ENCODE measurements at regions not wholly inside any gene's neighbourhood (a gene's known extent, or its start where the extent isn't known, plus 50 kb on each side); places are given as distances from the start of the nearest gene placed in this dataset.

- no peak for TF ChIP-seq CTCF (IDR thresholded peaks at IDR 0.05)
- no peak for TF ChIP-seq POLR2A (IDR thresholded peaks at IDR 0.05; ENCODE audit: low read length)
- TF ChIP-seq HOXB13 (CRISPR knock-in tag; IDR thresholded peaks at IDR 0.05; ENCODE audit: low read depth) = no peak
- TF ChIP-seq TFCP2L1 (CRISPR knock-in tag; IDR thresholded peaks at IDR 0.05) = no peak
- TF ChIP-seq BHLHE40 (IDR thresholded peaks at IDR 0.05; ENCODE audit: low read depth, low read length) = no peak
- no peak for TF ChIP-seq RCOR1 (IDR thresholded peaks at IDR 0.05; ENCODE audit: low read depth, low read length)
- no peak for TF ChIP-seq EP300 (IDR thresholded peaks at IDR 0.05)
- no peak for TF ChIP-seq RAD21 (conservative IDR thresholded peaks at IDR 0.05 in 1 of 2, IDR thresholded peaks at IDR 0.05 in 1 of 2)
- TF ChIP-seq ESRRA (IDR thresholded peaks at IDR 0.05; ENCODE audit: borderline replicate concordance, low read length) = no peak
These were observed 144.1 kb upstream of the RASGRP1 start for GRCh38 chr15:38708672-38709180.

All from A549 (cell line).